ENCODE measurements at regions not wholly inside any gene's neighbourhood (a gene's known extent, or its start where the extent isn't known, plus 50 kb on each side); places are given as distances from the start of the nearest gene placed in this dataset.

DNA sequence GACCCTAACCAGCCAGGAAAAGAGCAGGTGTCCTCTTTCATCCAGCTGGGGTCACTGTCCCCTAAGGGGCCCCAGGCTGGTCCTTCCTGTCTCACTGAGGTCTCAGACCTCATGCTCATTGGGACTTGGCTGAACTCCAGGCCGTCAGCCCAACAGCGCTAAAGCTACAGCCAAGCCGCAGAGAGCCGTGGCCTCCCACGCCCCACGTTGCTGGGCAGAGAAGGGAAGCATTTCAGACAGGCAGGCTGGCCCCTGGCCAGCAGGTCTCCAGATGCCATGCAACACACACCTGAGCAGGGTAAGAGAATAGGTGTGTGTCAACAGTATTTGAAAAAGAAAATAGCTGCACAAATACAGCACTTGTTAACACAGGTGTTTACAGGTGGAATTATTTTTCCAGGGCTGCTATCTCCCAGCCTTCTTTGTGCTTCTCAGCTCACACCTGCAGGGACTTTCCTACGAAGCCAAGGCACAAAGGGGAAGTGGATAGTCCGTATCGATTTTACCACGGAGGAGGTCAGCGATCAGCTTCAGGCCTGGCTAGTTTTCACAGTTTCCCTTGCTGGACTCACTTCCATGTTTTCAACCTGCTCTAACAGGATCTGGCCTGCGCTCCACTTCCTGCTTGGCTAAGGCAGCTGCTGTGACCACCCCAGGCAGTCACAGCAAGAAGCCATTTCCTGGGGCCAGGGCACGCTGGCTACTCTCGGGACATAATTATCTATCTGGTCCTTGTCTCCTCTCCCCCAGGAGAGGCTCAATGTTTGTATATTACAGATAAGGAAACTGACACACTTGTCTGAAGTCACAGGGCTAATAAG is 156.1 kb upstream of the ID2 start (continued):
- TF ChIP-seq, protein P1, sequence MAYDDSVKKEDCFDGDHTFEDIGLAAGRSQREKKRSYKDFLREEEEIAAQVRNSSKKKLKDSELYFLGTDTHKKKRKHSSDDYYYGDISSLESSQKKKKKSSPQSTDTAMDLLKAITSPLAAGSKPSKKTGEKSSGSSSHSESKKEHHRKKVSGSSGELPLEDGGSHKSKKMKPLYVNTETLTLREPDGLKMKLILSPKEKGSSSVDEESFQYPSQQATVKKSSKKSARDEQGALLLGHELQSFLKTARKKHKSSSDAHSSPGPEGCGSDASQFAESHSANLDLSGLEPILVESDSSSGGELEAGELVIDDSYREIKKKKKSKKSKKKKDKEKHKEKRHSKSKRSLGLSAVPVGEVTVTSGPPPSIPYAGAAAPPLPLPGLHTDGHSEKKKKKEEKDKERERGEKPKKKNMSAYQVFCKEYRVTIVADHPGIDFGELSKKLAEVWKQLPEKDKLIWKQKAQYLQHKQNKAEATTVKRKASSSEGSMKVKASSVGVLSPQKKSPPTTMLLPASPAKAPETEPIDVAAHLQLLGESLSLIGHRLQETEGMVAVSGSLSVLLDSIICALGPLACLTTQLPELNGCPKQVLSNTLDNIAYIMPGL (CRISPR knock-in tag; IDR thresholded peaks at IDR 0.05) = no peak

DNA sequence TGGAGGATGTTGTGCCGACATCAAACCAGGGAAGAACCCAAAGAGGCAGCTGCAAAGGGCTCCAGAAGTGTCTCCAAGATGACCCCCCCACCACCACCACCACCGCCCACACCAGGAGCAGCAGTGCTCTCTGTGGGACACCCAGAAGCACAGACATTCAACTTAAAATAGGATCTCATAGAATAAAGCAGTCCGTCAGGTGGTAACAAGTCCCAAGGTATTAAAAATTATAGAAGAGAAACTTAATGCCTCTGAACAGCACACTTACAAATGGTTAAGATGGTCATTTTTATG is 155.5 kb upstream of the ID2 start:
- POLR2A ChIA-PET = interaction anchor here (1.1 to 2.5 kb wide), 4 partner anchors 16 to 161 kb away, joined by 4 to 42 read pairs (median 10); partner anchors contain the start of gene ID2
- in situ Hi-C loops (cut with MboI) (loop anchor here (5.0 kb wide), 1 partner anchor 161 kb away; no protein-coding TSS in a partner anchor), intact Hi-C loops (cut with micrococcal nuclease) (loop anchor here (1.0 to 10.0 kb wide), 4 partner anchors 18 to 618 kb away; partner anchors contain the start of gene ID2)
- FAIRE-seq (no peak), DNase-seq (ENCODE audit: extremely low read depth in 1 of 4, low spot score in 3 of 4) (peak in 1 of 4 experiments; percentile 69), ATAC-seq (peak; percentile 74)
- H3K9me1 ChIP-seq (ENCODE audit: control insufficient read depth, insufficient read depth, low read length) = no peaks in the 10 kb centered on the region
- no peaks in the 10 kb centered on the region for H4K20me1 ChIP-seq (replicated peaks; ENCODE audit: control insufficient read depth, insufficient read depth, low read length)
- peak overlapping the region; percentile 79 for H3K27ac ChIP-seq (ENCODE audit: extremely low read depth, low read depth, low read length)
- peaks cover 4% of the 10 kb centered on the region; the same call in 1 of the 2 replicates for H3K9me3 ChIP-seq (replicated peaks; ENCODE audit: control insufficient read depth, insufficient read depth, low read depth, low read length)
- no peak overlapping the region for H3K4me3 ChIP-seq
- no peaks in the 10 kb centered on the region for H3K79me2 ChIP-seq (ENCODE audit: control insufficient read depth, insufficient read depth, low read length)
- H3K9ac ChIP-seq (ENCODE audit: insufficient read depth in 1 of 2, low read depth in 2 of 2, low read length in 2 of 2) = peak overlapping the region in 1 of 2 experiments; percentile 57; a peak in 3 of 4 replicates
- no TSS peak for BruUV-seq (replicated peaks)
- H2AFZ ChIP-seq (ENCODE audit: low read depth, low read length) = peak overlapping the region; percentile 75
- H3K36me3 ChIP-seq (ENCODE audit: control insufficient read depth, insufficient read depth, low read length) = no peaks in the 10 kb centered on the region
- H3K27me3 ChIP-seq (ENCODE audit: control insufficient read depth in 2 of 2, insufficient read depth in 2 of 2, low read length in 2 of 2) = no peaks in the 10 kb centered on the region; a peak in 1 of 5 replicates
- CTCF ChIA-PET (ENCODE audit: low intra/inter-chr PET ratio) = interaction anchor here (0.7 to 3.9 kb wide), 2 partner anchors 157 to 159 kb away, joined by 4 to 41 read pairs; no protein-coding TSS in a partner anchor
- peak overlapping the region; percentile 74 for H3K4me2 ChIP-seq (ENCODE audit: insufficient read depth, low read length)
- 17% methylated on average over 3 of the region's 3 CpGs for WGBS (ENCODE audit: insufficient coverage, low coverage, missing lambda C conversion rate)
- peaks cover 20% of the 10 kb centered on the region in 2 experiments for H3K4me1 ChIP-seq (replicated peaks in 1 of 2; ENCODE audit: control insufficient read depth in 2 of 2, insufficient read depth in 2 of 2, low read length in 2 of 2)
- TF ChIP-seq ZFX (CRISPR knock-in tag; IDR thresholded peaks at IDR 0.05) = 0 out of 2 replicates have a peak, but pooled peaks have one; percentile 1
- peak in 1 of 2 experiments; percentile 4; a peak in 1 of 4 replicates for TF ChIP-seq RAD21 (CRISPR knock-in tag; conservative IDR thresholded peaks at IDR 0.05 in 1 of 2, IDR thresholded peaks at IDR 0.05 in 1 of 2)
- TF ChIP-seq CBX3 (IDR thresholded peaks at IDR 0.05; ENCODE audit: borderline replicate concordance in 1 of 2, low read length in 2 of 2) = 0 out of 3 replicates have a peak, but pooled peaks of 1 of the 2 experiments have one; percentile 8
- TF ChIP-seq, protein P2, sequence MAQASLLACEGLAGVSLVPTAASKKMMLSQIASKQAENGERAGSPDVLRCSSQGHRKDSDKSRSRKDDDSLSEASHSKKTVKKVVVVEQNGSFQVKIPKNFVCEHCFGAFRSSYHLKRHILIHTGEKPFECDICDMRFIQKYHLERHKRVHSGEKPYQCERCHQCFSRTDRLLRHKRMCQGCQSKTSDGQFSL (CRISPR knock-in tag; IDR thresholded peaks at IDR 0.05) = peak; percentile 78
- TF ChIP-seq, protein P2 (tag; IDR thresholded peaks at IDR 0.05) = no peak
- no peak for TF ChIP-seq CBX8 (IDR thresholded peaks at IDR 0.05; ENCODE audit: borderline replicate concordance, extremely low read depth, low read depth, low read length, poor library complexity, severe bottlenecking)
- TF ChIP-seq EGR1 (conservative IDR thresholded peaks at IDR 0.05) = peak; percentile 74
- TF ChIP-seq, protein P3, sequence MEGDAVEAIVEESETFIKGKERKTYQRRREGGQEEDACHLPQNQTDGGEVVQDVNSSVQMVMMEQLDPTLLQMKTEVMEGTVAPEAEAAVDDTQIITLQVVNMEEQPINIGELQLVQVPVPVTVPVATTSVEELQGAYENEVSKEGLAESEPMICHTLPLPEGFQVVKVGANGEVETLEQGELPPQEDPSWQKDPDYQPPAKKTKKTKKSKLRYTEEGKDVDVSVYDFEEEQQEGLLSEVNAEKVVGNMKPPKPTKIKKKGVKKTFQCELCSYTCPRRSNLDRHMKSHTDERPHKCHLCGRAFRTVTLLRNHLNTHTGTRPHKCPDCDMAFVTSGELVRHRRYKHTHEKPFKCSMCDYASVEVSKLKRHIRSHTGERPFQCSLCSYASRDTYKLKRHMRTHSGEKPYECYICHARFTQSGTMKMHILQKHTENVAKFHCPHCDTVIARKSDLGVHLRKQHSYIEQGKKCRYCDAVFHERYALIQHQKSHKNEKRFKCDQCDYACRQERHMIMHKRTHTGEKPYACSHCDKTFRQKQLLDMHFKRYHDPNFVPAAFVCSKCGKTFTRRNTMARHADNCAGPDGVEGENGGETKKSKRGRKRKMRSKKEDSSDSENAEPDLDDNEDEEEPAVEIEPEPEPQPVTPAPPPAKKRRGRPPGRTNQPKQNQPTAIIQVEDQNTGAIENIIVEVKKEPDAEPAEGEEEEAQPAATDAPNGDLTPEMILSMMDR (IDR thresholded peaks at IDR 0.05 in 2 of 3, conservative IDR thresholded peaks at IDR 0.05 in 1 of 3; ENCODE audit: insufficient read depth in 2 of 3, low read depth in 1 of 3, low read length in 3 of 3) = 0 out of 6 replicates have a peak, but pooled peaks of 1 of the 3 experiments have one; percentile 5
- no peak for TF ChIP-seq ZFPM2 (CRISPR knock-in tag; IDR thresholded peaks at IDR 0.05)
- 0 out of 4 replicates have a peak, but pooled peaks of 1 of the 2 experiments have one; percentile 6 for TF ChIP-seq HDAC1 (IDR thresholded peaks at IDR 0.05)
- TF ChIP-seq CCNT2 (IDR thresholded peaks at IDR 0.05; ENCODE audit: borderline replicate concordance, extremely low read depth, insufficient read length, low read depth, low read length) = peak; percentile 2

Measured in K562 (cell line).